H1 (cell line): ENCODE measurements at regions not wholly inside any gene's neighbourhood (a gene's known extent, or its start where the extent isn't known, plus 50 kb on each side); places are given as distances from the start of the nearest gene placed in this dataset.

Experiments used
- CTCF ChIA-PET: fragments of 300-600 bp; sonication (Branson Sonifier 250); formaldehyde crosslinking; loops from one replicate; lab custom pipeline; 2021; ENCODE audit not compliant: partially characterized antibody; lab: Charles Lee
- POLR2A ChIA-PET: fragments of 300-600 bp; sonication (Branson Sonifier 250); formaldehyde crosslinking; loops from one replicate; lab custom pipeline; 2021; ENCODE audit warnings: inconsistent platforms; ENCODE audit not compliant: partially characterized antibody; lab: Charles Lee
- DNase-seq, 2 experiments: peaks; one replicate each; pipeline versions ENCODE4 v3.0.0 to v3.0.0-alpha.2; 2010 to 2022; ENCODE audit warnings: low spot score in 2 of 2, low read depth in 1 of 2, mixed read lengths in 1 of 2
- FAIRE-seq: peaks from 2 replicates; lab custom pipeline; 2011; peaks lifted over from hg19 to GRCh38; lab: Jason Lieb, UNC
- H2AFZ ChIP-seq: 2 replicates; pipeline ENCODE4 v1.8.1; 2012; ENCODE audit warnings: low read length, inconsistent platforms
- H2AK5ac ChIP-seq: 2 replicates; pipeline ENCODE4 v1.6.1; 2013; ENCODE audit warnings: low read depth, low read length
- H2BK120ac ChIP-seq: replicated peaks from 2 replicates; pipeline ENCODE3; 2013; ENCODE audit warnings: low read depth, low read length, inconsistent platforms
- H2BK12ac ChIP-seq: 2 replicates; pipeline ENCODE4 v1.6.1; 2013; ENCODE audit warnings: low read depth, low read length
- H2BK15ac ChIP-seq: 2 replicates; pipeline ENCODE4 v1.6.1; 2013; ENCODE audit warnings: low read length
- H2BK20ac ChIP-seq: 2 replicates; pipeline ENCODE4 v1.6.1; 2013; ENCODE audit warnings: low read length
- H2BK5ac ChIP-seq: 2 replicates; pipeline ENCODE4 v1.6.1; 2013; ENCODE audit warnings: low read depth, low read length
- H3K14ac ChIP-seq: 2 replicates; pipeline ENCODE4 v1.6.1; 2013; ENCODE audit warnings: inconsistent platforms; ENCODE audit not compliant: insufficient read length
- H3K18ac ChIP-seq: 2 replicates; pipeline ENCODE4 v1.6.1; 2013; ENCODE audit warnings: low read length; ENCODE audit errors: extremely low read depth
- H3K23ac ChIP-seq: 2 replicates; pipeline ENCODE4 v1.6.1; 2013; ENCODE audit warnings: inconsistent platforms; ENCODE audit not compliant: insufficient read length
- H3K23me2 ChIP-seq: 2 replicates; pipeline ENCODE4 v1.6.1; 2013; ENCODE audit warnings: low read depth, low read length
- H3K27ac ChIP-seq: 2 replicates; pipeline ENCODE4 v1.6.1; 2011; ENCODE audit warnings: low read depth, low read length, inconsistent platforms
- H3K27me3 ChIP-seq, 4 experiments: replicated peaks in 1 of 4; 1 replicate in 1 of 4; 2 replicates in 3 of 4; pipeline versions ENCODE4 v1.6.1 to v1.8.1; 2011 to 2013; ENCODE audit warnings: low read length in 3 of 4, mild to moderate bottlenecking in 3 of 4, inconsistent platforms in 2 of 4, mixed read lengths in 2 of 4, moderate library complexity in 1 of 4; ENCODE audit not compliant: control insufficient read depth in 3 of 4, insufficient read depth in 3 of 4; ENCODE audit errors: extremely low read depth in 1 of 4
- H3K36me3 ChIP-seq, 4 experiments: 2 replicates each; pipeline versions ENCODE4 v1.6.1 to v1.8.1; 2011 to 2013; ENCODE audit warnings: mild to moderate bottlenecking in 4 of 4, low read length in 3 of 4, moderate library complexity in 2 of 4, control low read depth in 1 of 4, inconsistent platforms in 1 of 4; ENCODE audit not compliant: insufficient read depth in 4 of 4, control insufficient read depth in 2 of 4
- H3K4ac ChIP-seq: replicated peaks from 2 replicates; pipeline ENCODE3; 2013; ENCODE audit warnings: low read length, low read depth, mixed read lengths, inconsistent platforms; ENCODE audit not compliant: insufficient read length
- H3K4me1 ChIP-seq, 4 experiments: replicated peaks in 1 of 4; 1 replicate in 1 of 4; 2 replicates in 3 of 4; pipeline versions ENCODE4 v1.6.1 to v1.8.1; 2011 to 2013; ENCODE audit warnings: low read length in 3 of 4, inconsistent platforms in 2 of 4, mixed read lengths in 1 of 4; ENCODE audit not compliant: insufficient read depth in 4 of 4, control insufficient read depth in 3 of 4
- H3K4me2 ChIP-seq, 2 experiments: 2 replicates each; pipeline versions ENCODE4 v1.6.1 to v1.8.1; 2011 to 2013; ENCODE audit warnings: low read depth in 2 of 2, low read length in 2 of 2, control low read depth in 1 of 2, inconsistent platforms in 1 of 2, mild to moderate bottlenecking in 1 of 2; ENCODE audit not compliant: insufficient read depth in 1 of 2
- H3K4me3 ChIP-seq, 4 experiments: fragments of 200-600, 300-600 bp in 1 of 4; sonication (generic), shearing (Covaris generic), sonication (Bioruptor Twin) in 1 of 4; 2 replicates each; pipeline versions ENCODE4 v1.5.1 to v1.8.1; 2011 to 2016; ENCODE audit warnings: low read length in 4 of 4, low read depth in 3 of 4, control low read depth in 2 of 4, inconsistent platforms in 2 of 4, mild to moderate bottlenecking in 2 of 4, mixed read lengths in 1 of 4, moderate library complexity in 1 of 4; ENCODE audit not compliant: insufficient read depth in 2 of 4; ENCODE audit errors: extremely low read depth in 1 of 4
- H3K56ac ChIP-seq: replicated peaks from 2 replicates; pipeline ENCODE3; 2013; ENCODE audit warnings: low read depth, mild to moderate bottlenecking, mixed read lengths, low read length, inconsistent platforms; ENCODE audit not compliant: insufficient read length
- H3K79me1 ChIP-seq: 2 replicates; pipeline ENCODE4 v1.6.1; 2013; ENCODE audit warnings: low read depth, low read length, control low read depth
- H3K79me2 ChIP-seq, 2 experiments: 2 replicates each; pipeline versions ENCODE4 v1.6.1 to v1.8.1; 2012 to 2013; ENCODE audit warnings: low read length in 2 of 2, mild to moderate bottlenecking in 2 of 2, inconsistent platforms in 1 of 2; ENCODE audit not compliant: insufficient read depth in 2 of 2, control insufficient read depth in 1 of 2
- H3K9ac ChIP-seq, 4 experiments: replicated peaks in 1 of 4; 1 replicate in 1 of 4; 2 replicates in 3 of 4; pipeline versions ENCODE4 v1.6.1 to v1.8.1; 2011 to 2013; ENCODE audit warnings: low read depth in 3 of 4, low read length in 3 of 4, control low read depth in 2 of 4, mild to moderate bottlenecking in 2 of 4, moderate library complexity in 2 of 4, inconsistent platforms in 1 of 4; ENCODE audit errors: extremely low read depth in 1 of 4
- H3K9me3 ChIP-seq, 2 experiments: 2 replicates each; pipeline versions ENCODE4 v1.6.1 to v1.8.1; 2012 to 2013; ENCODE audit warnings: mild to moderate bottlenecking in 2 of 2, moderate library complexity in 2 of 2, control low read depth in 1 of 2, inconsistent platforms in 1 of 2, low read depth in 1 of 2, low read length in 1 of 2, mixed read lengths in 1 of 2; ENCODE audit not compliant: insufficient read depth in 2 of 2
- H4K20me1 ChIP-seq, 2 experiments: replicated peaks in 1 of 2; 2 replicates each; pipeline versions ENCODE3 to v1.8.1; 2011 to 2013; ENCODE audit warnings: inconsistent platforms in 2 of 2, low read length in 2 of 2, mild to moderate bottlenecking in 1 of 2; ENCODE audit not compliant: insufficient read depth in 2 of 2, control insufficient read depth in 1 of 2
- H4K5ac ChIP-seq: 2 replicates; pipeline ENCODE4 v1.6.1; 2013; ENCODE audit warnings: low read length, low read depth, mixed read lengths, inconsistent platforms; ENCODE audit not compliant: insufficient read length
- H4K8ac ChIP-seq: 2 replicates; pipeline ENCODE4 v1.8.0; 2013; ENCODE audit warnings: mild to moderate bottlenecking, moderate library complexity, low read length, inconsistent platforms; ENCODE audit not compliant: insufficient read depth; ENCODE audit errors: extremely low read depth
- H4K91ac ChIP-seq: replicated peaks from 2 replicates; pipeline ENCODE3; 2013; ENCODE audit warnings: low read length, mixed read lengths, inconsistent platforms; ENCODE audit not compliant: insufficient read length
- CEBPB ChIP-seq: IDR thresholded peaks from 2 replicates; pipeline ENCODE4 v1.6.1; 2012; ENCODE audit warnings: low read depth, low read length
- CHD1 ChIP-seq: IDR thresholded peaks from 2 replicates; pipeline ENCODE4 v1.6.1; 2012; ENCODE audit warnings: low read depth, low read length, improper control_type of control experiment
- CTCF ChIP-seq, 3 experiments: IDR thresholded peaks; 1 replicate in 2 of 3; 2 replicates in 1 of 3; pipeline versions ENCODE4 v1.5.1 to v1.6.1; 2011; ENCODE audit warnings: low read length in 3 of 3, mild to moderate bottlenecking in 3 of 3, inconsistent platforms in 2 of 3, low read depth in 1 of 3, moderate library complexity in 1 of 3; ENCODE audit not compliant: insufficient read depth in 1 of 3; ENCODE audit errors: control extremely low read depth in 1 of 3
- RBBP5 ChIP-seq: IDR thresholded peaks from 2 replicates; pipeline ENCODE4 v1.7.1; 2012; ENCODE audit warnings: low read depth, mild to moderate bottlenecking, inconsistent platforms, low read length, moderate library complexity, borderline replicate concordance
- TEAD4 ChIP-seq: IDR thresholded peaks from 2 replicates; pipeline ENCODE4 v1.6.1; 2012; ENCODE audit warnings: low read depth, low read length, inconsistent platforms, mixed read lengths
- WGBS, 2 experiments: shearing (Covaris generic) in 1 of 2; methylation state at CpG; one replicate each; pipeline versions ENCODE4 v1.1.6 to v1.1.7; 2013 to 2015; ENCODE audit warnings: low lambda C conversion rate in 2 of 2, mixed read lengths in 2 of 2, inconsistent platforms in 1 of 2, low coverage in 1 of 2, missing lambda C conversion rate in 1 of 2; ENCODE audit not compliant: insufficient replicate concordance in 2 of 2, insufficient coverage in 1 of 2, insufficient read length in 1 of 2; ENCODE audit errors: extremely low coverage in 1 of 2, missing lambda C conversion rate in 1 of 2; 5-methylcytosine and 5-hydroxymethylcytosine counted together

GRCh38 chr13:111575719-111576118 lies 255.3 kb downstream of the TEX29 start:
- H3K4me3 ChIP-seq: no peak overlapping the region
- H3K14ac ChIP-seq: no peak overlapping the region
- no peak overlapping the region for H3K18ac ChIP-seq
- no peak overlapping the region for H2BK15ac ChIP-seq
- no peak overlapping the region for H2AFZ ChIP-seq
- no peak overlapping the region for H3K4me2 ChIP-seq
- H3K23me2 ChIP-seq: no peaks in the 10 kb centered on the region
- DNase-seq (no peak), FAIRE-seq (no peak)
- POLR2A ChIA-PET: no interaction called here
- H4K5ac ChIP-seq: no peak overlapping the region
- H3K79me1 ChIP-seq: no peaks in the 10 kb centered on the region
- H3K56ac ChIP-seq: no peak overlapping the region
- H2AK5ac ChIP-seq: no peak overlapping the region
- peaks cover 28% of the 10 kb centered on the region in 2 experiments for H3K9me3 ChIP-seq
- H3K4ac ChIP-seq: no peak overlapping the region
- H4K8ac ChIP-seq: no peak overlapping the region
- no peak overlapping the region for H4K91ac ChIP-seq
- no peaks in the 10 kb centered on the region for H3K4me1 ChIP-seq
- TF ChIP-seq TEAD4: no peak
- TF ChIP-seq CTCF (IDR thresholded peaks at IDR 0.05; ENCODE audit: control extremely low read depth in 1 of 3, insufficient read depth in 1 of 3, low read depth in 1 of 3, low read length in 3 of 3): no peak
- no peak for TF ChIP-seq CEBPB
- TF ChIP-seq CHD1: no peak
- TF ChIP-seq RBBP5: no peak
- H3K27me3 ChIP-seq: no peaks in the 10 kb centered on the region
- H2BK12ac ChIP-seq: no peak overlapping the region
- CTCF ChIA-PET: no interaction called here
- no peak overlapping the region for H3K9ac ChIP-seq
- no peaks in the 10 kb centered on the region for H3K79me2 ChIP-seq
- H2BK120ac ChIP-seq: no peak overlapping the region
- no peak overlapping the region for H2BK20ac ChIP-seq
- no peaks in the 10 kb centered on the region; a peak in 1 of 8 replicates for H3K36me3 ChIP-seq
- no peak overlapping the region for H3K23ac ChIP-seq
- WGBS, 2 experiments: 91% methylated on average over 5 of the region's 5 CpGs; no CpG with 5 or more reads in 1 of the 2 experiments
- no peaks in the 10 kb centered on the region for H4K20me1 ChIP-seq
- no peak overlapping the region for H3K27ac ChIP-seq
- no peak overlapping the region for H2BK5ac ChIP-seq
